Ishikawa (cell line): ENCODE measurements at regions not wholly inside any gene's neighbourhood (a gene's known extent, or its start where the extent isn't known, plus 50 kb on each side); places are given as distances from the start of the nearest gene placed in this dataset.

Source experiments
- CEBPB ChIP-seq: IDR thresholded peaks from 2 replicates; pipeline ENCODE4 v1.6.1; 2012
- CREB1 ChIP-seq: IDR thresholded peaks from 2 replicates; pipeline ENCODE4 v1.6.1; 2012; ENCODE audit warnings: low read depth
- EGR1 ChIP-seq: IDR thresholded peaks from 2 replicates; pipeline ENCODE4 v1.6.1; 2012
- EP300 ChIP-seq: IDR thresholded peaks from 2 replicates; pipeline ENCODE4 v1.6.1; 2012; ENCODE audit warnings: borderline replicate concordance
- FOXM1 ChIP-seq: IDR thresholded peaks from 2 replicates; pipeline ENCODE4 v1.6.1; 2012; ENCODE audit warnings: low read depth, borderline replicate concordance
- NFIC ChIP-seq: IDR thresholded peaks from 2 replicates; pipeline ENCODE4 v1.6.1; 2012
- RAD21 ChIP-seq: IDR thresholded peaks from 2 replicates; pipeline ENCODE4 v1.6.1; 2012; ENCODE audit warnings: low read depth
- TAF1 ChIP-seq: IDR thresholded peaks from 2 replicates; pipeline ENCODE4 v1.6.1; 2012; ENCODE audit warnings: low read depth, mild to moderate bottlenecking
- YY1 ChIP-seq: IDR thresholded peaks from 2 replicates; pipeline ENCODE4 v1.6.1; 2012; ENCODE audit warnings: low read depth
- ZBTB7A ChIP-seq: IDR thresholded peaks from 2 replicates; pipeline ENCODE4 v1.6.1; 2012; ENCODE audit warnings: low read depth
- TF ChIP-seq, protein P1 (sequence below): IDR thresholded peaks from 2 replicates; pipeline ENCODE4 v1.6.1; 2012
- TF ChIP-seq, protein P2 (sequence below): IDR thresholded peaks from 2 replicates; pipeline ENCODE4 v1.6.1; 2012; ENCODE audit warnings: low read depth, mild to moderate bottlenecking
- TF ChIP-seq, protein P3 (sequence below): IDR thresholded peaks from 2 replicates; pipeline ENCODE4 v1.6.1; 2012

DNA sequence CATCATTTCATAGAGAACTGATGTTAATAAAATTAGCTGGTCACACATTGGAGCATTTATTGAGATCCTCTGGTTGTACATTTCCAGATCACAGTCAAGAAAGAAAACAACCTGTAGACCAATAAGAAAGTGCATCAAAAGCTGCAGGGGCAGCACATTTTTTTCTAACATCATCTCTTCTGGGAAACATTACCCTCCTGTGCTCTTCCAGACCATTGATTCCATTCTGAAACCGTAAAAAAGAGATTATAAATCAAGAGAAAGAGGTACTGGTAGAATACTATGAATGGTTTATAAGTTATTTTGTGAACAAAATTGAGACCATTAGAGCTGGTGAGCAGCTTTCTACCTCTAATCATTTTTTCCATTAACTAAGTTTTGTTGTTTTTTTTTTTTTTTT lies 1548.2 kb upstream of the CELF4 start:
- TF ChIP-seq YY1 (no peak), TAF1 (no peak), RAD21 (no peak), CREB1 (no peak), FOXM1 (no peak), EP300 (no peak), NFIC (no peak), CEBPB (no peak), EGR1 (no peak), ZBTB7A (no peak)
- TF ChIP-seq, protein P1, sequence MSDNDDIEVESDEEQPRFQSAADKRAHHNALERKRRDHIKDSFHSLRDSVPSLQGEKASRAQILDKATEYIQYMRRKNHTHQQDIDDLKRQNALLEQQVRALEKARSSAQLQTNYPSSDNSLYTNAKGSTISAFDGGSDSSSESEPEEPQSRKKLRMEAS, result no peak
- TF ChIP-seq, protein P2, sequence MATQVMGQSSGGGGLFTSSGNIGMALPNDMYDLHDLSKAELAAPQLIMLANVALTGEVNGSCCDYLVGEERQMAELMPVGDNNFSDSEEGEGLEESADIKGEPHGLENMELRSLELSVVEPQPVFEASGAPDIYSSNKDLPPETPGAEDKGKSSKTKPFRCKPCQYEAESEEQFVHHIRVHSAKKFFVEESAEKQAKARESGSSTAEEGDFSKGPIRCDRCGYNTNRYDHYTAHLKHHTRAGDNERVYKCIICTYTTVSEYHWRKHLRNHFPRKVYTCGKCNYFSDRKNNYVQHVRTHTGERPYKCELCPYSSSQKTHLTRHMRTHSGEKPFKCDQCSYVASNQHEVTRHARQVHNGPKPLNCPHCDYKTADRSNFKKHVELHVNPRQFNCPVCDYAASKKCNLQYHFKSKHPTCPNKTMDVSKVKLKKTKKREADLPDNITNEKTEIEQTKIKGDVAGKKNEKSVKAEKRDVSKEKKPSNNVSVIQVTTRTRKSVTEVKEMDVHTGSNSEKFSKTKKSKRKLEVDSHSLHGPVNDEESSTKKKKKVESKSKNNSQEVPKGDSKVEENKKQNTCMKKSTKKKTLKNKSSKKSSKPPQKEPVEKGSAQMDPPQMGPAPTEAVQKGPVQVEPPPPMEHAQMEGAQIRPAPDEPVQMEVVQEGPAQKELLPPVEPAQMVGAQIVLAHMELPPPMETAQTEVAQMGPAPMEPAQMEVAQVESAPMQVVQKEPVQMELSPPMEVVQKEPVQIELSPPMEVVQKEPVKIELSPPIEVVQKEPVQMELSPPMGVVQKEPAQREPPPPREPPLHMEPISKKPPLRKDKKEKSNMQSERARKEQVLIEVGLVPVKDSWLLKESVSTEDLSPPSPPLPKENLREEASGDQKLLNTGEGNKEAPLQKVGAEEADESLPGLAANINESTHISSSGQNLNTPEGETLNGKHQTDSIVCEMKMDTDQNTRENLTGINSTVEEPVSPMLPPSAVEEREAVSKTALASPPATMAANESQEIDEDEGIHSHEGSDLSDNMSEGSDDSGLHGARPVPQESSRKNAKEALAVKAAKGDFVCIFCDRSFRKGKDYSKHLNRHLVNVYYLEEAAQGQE, result no peak
- TF ChIP-seq, protein P3, sequence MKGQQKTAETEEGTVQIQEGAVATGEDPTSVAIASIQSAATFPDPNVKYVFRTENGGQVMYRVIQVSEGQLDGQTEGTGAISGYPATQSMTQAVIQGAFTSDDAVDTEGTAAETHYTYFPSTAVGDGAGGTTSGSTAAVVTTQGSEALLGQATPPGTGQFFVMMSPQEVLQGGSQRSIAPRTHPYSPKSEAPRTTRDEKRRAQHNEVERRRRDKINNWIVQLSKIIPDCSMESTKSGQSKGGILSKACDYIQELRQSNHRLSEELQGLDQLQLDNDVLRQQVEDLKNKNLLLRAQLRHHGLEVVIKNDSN, result no peak
